NCI-H524 treated with DMSO at 0.1 percent for 48 hours (cell line): ENCODE measurements at regions not wholly inside any gene's neighbourhood (a gene's known extent, or its start where the extent isn't known, plus 50 kb on each side); places are given as distances from the start of the nearest gene placed in this dataset.

Experiments
- DNase-seq: peaks from one replicate; lab custom pipeline; 2025; lab: John Stamatoyannopoulos, UW

DNA sequence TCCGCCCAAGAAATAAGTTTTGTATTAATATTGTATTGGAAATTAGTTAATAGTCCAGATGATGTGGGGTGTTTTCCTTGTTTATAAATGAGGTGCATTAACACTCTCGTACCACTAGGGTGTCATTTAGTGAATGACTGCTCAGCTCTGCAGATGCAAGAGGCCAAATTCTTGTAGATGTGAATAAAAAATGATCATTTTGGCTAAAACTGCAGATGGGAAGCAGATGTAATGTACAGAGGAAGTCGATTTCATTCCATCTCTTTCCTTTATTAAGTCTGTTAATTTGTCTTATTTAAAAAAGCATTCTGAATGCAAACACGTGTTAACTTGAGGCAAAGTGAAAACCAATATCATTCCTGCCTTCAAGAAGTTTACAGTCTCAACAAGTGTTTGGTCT lies 108.1 kb downstream of the DHX15 start:
- DNase-seq: no peak

- peak; percentile 64 for DNase-seq
Measured at GRCh38 chr4:24475756-24476155, 108.6 kb downstream of the DHX15 start.

DNA sequence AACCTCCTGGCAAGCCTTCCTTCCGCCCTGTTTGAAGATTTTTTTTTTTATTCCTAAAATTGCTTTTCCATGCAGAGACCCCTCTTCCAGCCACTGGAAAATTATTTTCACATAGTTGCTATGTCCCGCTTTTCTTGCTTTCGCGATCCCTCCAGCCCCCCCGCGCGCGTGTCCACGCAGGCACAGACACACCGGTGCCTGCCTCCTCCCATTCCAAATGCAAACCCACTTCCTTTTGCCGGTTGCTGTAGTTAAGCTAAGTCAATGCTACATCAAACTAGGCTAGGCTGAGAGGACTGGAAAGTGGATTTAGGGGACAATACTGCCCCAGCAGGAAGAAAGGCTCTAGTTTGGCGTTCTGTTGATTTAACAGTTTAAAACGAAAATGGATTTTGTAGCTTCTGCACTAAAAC lies 111.0 kb downstream of the DHX15 start:
- peak; percentile 18 for DNase-seq

- peak; percentile 57 for DNase-seq
Measured at GRCh38 chr4:24472514-24473308, 111.6 kb downstream of the DHX15 start.

DNA sequence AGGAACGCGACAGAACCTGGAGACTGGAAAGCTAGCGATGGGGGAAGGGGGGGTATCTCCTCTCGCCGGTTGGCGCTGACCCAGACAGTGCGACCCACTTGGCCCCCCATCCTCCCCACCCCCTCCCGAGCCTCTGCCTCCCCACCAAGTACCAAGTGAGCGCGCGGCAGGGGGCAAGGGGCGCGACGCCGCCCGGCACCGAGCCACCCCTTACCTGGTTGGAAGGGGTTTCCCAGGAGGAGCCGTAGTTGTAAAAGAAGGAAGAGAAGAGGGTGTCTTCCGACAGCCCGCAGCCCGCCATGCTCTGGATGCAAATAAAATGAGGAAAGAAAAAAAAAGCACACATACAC lies 112.2 kb downstream of the DHX15 start:
- DNase-seq: no peak

- peak; percentile 22 for DNase-seq
Measured at GRCh38 chr4:24471486-24472160, 112.7 kb downstream of the DHX15 start.

GRCh38 chr4:24470666-24471485 lies 113.5 kb downstream of the DHX15 start:
- DNase-seq: no peak

DNA sequence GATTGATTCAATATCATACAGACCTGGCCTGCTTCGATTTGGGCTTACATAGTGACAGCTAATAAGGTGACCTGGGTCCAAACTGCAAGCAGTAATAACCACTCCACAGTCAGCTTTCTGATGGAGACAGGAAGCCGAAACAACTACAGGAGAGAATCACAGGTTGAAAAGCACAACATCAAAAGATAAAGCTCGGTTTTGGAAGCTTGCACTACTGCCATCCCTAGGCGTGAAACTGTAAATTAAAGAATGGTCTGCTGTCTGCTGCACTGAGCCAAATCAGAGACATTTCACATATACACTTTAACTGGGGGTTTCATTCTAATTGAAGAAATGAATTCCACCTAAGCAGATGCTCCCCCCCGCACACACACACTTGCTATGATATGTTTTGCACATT lies 116.3 kb downstream of the DHX15 start:
- DNase-seq: no peak

GRCh38 chr4:24464566-24464965 lies 119.8 kb downstream of the DHX15 start:
- DNase-seq: no peak

GRCh38 chr4:24456431-24456830 lies 127.9 kb downstream of the DHX15 start:
- DNase-seq: no peak

DNA sequence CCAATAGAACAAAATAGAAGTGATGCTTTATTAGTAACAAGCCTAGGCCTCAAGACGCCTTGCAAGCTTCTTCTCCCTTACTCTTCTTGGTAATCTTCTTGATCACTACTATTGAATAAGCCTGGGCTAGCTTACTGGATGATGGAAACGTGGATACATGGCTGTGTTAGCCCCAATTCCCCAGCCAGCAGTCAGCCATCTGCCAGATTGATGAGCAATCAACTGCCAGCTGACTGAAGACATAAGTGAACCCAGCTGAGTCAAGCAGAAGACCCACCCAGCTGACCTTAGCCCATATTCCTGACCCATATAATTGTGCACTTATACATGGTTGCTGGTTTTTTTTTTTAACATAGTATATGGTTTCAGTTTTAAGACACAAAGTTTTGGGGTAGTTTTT lies 130.4 kb downstream of the DHX15 start:
- DNase-seq: no peak

DNA sequence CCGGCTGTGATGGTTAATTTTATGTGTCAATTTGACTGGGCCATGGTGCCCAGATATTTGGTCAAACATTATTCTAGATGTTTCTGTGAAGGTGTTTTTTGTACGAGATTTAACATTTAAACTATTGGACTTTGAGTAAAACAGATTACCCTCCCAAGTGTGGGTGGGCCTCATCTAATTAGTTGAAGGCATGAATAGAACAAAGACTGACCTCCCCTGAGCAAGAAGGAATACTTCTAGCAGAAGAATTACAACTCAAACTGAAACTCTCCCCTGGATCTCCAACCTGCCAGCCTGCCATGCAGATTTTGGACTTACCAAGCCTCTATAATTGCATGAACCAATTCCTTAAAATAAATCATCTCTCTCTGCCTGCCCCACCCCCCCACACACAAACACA lies 132.5 kb downstream of the DHX15 start:
- no peak for DNase-seq

- no peak for DNase-seq
Measured at GRCh38 chr4:24443200-24443599, 141.2 kb downstream of the DHX15 start.

GRCh38 chr4:24440765-24441164 lies 143.6 kb downstream of the DHX15 start:
- DNase-seq: no peak

DNA sequence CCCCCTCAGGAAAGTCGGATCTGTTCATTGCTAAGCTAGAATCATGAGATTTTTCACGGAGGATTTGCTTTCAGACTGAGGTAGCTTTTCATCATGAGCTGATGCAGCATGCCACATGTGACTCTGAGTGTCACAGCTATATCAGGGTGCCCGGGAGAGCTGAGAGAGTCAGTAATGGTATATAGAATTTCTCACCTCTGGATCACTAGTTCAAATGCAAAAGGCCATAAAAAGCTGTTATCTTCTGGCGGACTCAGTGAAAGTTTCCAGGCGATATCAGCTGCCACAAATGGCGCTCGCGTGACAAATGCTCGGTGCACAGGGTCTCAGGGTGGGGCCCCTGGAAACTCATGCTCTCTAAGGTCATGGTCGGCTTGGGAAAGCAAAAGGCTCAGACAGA lies 150.1 kb downstream of the DHX15 start:
- peak; percentile 30 for DNase-seq

DNA sequence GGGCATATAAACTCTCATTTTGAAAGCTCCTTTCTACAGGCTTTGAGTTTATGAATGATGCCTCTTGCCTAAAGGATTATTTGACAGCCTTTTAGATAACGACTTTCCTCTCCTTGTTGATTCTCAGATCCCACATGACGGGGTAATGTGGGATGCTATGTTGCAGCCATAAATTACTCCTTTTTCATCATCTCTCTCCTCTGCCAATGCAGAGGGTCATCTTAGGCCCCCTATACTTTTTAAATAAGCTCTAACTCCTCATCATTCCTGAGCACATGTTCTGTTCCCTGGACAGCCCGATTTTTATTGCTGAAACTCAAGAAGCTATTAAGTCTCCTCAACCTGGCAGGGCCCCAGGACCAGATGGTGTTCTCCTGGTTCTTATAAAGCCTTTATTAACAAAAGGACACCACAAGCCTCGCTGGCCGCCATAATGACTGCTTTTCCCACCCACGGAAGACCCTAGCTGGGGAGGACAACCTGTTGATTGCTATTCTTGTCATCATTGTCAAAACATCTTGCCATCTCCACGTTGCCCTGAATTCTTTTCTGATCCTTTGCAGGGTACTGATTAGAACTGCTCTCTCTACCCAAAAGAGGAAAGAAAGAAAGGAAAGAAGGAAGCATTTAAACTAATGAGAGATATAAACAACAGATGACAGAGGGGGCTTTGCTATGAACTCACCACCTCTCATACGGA lies 150.7 kb downstream of the DHX15 start:
- DNase-seq: peak; percentile 95

- DNase-seq: no peak
Measured at GRCh38 chr4:24428850-24429249, 155.5 kb downstream of the DHX15 start.

DNA sequence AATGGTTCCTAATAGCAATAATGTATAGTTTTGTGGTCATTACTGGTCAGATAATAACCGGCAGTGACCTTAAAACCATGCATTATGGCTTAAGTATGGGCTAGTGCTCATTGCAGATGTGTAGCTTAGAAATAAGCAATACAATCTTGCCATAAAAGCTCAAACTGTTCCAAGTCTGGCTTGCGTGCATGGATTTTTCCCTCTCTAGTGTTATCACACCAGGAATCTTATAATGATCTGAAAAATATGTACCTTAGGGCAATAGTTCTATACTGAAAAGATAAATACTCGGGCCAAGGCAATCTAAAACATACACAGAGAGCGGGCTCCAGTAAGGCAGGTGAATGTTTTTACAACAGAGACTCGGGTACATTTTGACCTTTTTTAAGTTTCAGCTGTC lies 157.8 kb downstream of the DHX15 start:
- no peak for DNase-seq

DNA sequence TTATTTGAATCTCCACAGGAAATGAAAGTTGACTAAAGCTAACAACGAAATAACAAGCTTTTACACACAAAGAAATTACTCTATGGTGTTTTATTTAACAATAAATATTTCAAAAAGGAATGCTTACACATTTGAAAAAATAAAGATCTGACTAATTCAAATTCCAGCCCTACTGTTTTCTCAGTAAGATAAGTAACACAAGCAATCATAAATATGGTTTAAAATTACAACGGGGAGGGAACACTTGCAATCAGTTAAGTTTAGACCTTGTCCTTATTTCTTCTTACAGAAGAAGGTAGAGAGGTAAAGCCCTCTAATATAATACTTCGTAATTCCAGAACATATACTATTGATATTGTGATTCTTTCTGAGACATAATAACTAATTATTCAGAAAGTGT lies 158.5 kb downstream of the DHX15 start:
- no peak for DNase-seq

DNA sequence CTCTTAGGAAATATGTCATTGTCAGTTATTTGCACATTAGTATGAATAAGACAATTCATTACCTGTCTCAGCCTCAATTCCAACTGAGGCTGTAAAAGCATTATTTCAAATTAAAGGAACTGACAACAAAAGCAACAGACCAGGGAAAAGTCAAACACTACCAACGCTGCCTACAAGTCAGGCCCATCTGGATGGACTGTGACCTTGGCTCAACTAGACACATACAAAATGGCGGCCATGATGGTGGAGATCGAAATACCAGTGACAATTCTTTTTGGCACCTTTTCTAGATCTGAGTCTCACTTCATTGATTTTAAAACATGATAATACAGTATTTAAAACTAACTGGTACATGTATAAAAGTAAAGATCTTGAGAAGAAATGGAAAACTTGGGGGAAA lies 160.7 kb downstream of the DHX15 start:
- no peak for DNase-seq

GRCh38 chr4:24422644-24423043 lies 161.7 kb downstream of the DHX15 start:
- no peak for DNase-seq
